HG03354 (cell line): ENCODE measurements at regions not wholly inside any gene's neighbourhood (a gene's known extent, or its start where the extent isn't known, plus 50 kb on each side); places are given as distances from the start of the nearest gene placed in this dataset.
A peak's percentile ranks its signal among the peaks of the same experiment; 100 is the strongest.
"Not testable (repeated sequence)": the region's sequence is repeated elsewhere in the genome, so short reads cannot be mapped to it uniquely, and the experiment has no call there.

Source experiments
- ATAC-seq: cut with Tn5 transposase; IDR thresholded peaks from one replicate; pipeline ENCODE4 v1.9.1; 2021; ENCODE audit warnings: mild to moderate bottlenecking; ENCODE audit not compliant: unreplicated experiment, poor library complexity, severe bottlenecking

GRCh38 chrX:102784550-102784949 lies 64.0 kb downstream of the GPRASP3 start:
- no peak for ATAC-seq

GRCh38 chrX:102787283-102787682 lies 66.7 kb downstream of the GPRASP3 start:
- no peak for ATAC-seq

GRCh38 chrX:102808336-102808735 lies 87.8 kb downstream of the GPRASP3 start:
- no peak for ATAC-seq

DNA sequence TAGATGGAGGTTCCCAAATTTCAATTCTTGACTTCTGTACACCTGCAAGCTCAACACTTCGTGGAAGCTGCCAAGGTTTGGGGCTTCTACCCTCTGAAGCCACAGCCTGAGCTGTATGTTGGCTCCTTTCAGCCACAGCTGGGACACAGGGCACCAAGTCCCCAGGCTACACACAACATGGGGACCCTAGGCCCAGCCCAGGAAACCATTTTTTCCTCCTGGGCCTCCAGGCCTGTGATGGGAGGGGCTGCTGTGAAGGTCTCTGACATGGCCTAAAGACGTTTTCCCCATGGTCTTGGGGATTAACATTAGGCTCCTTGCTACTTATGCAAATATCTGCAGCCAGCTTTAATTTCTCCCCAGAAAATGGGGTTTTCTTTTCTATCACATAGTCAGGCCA lies 97.7 kb downstream of the GPRASP3 start:
- not testable (repeated sequence) for ATAC-seq

DNA sequence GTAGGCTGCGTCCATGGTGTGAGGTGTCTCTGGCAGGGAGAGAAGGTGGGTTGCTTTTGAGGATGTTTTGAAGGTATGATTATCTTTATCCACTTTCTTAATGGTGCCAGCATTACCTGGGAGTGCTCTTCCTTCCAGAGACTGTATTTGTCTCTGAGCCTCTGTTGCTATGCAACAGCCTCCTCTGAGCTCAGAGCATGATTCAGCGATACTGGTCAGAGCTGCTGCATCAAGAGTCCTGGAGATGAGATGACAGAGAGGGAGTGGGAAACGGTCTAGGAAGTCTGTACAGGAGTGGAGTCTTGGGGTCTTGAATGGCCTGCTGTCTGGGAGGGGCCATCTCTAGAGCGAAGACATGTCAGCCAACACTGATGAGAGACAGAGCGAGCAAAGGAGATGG lies 104.4 kb upstream of the RAB40AL start:
- ATAC-seq = no peak

- no peak for ATAC-seq
Observed at GRCh38 chrX:102833136-102833535, 103.9 kb upstream of the RAB40AL start.

GRCh38 chrX:102835504-102836146 lies 101.4 kb upstream of the RAB40AL start:
- ATAC-seq = peak; percentile 60

DNA sequence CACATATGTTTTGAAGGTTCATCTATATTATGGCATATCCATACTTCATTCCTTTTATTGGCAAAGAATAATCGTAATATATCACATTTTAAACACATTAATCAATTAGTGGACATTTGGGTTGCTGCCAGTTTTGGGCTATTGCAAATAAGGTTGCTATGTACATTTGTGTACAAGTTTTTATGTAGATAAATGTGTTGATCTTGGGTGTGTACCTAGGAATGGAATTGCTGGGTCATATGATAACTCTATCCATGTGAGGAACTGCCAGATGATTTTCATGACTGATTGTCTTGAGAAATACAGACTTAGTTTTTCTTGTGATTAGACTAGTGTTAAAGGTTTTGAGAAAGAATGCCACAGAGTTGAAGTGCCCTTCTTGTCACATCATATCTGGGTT lies 99.2 kb upstream of the RAB40AL start:
- no peak for ATAC-seq

- ATAC-seq = no peak
Observed at GRCh38 chrX:102840871-102841705, 96.0 kb upstream of the RAB40AL start.

DNA sequence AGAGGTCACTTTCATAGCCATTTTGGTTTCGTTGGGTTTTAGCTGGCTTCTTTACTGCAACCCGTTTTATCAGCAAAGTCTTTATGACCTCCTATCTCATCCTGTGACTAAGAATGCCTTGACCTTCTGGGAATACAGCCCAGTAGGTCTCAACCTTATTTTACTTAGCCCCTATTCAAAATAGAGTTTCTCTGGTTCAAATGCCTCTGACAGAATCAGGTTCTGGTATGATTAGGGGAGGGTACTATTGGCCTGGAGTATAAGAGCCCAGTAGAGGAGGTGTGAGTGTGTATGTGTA lies 95.4 kb upstream of the RAB40AL start:
- ATAC-seq = no peak

- ATAC-seq = no peak
Observed at GRCh38 chrX:102845020-102845419, 92.1 kb upstream of the RAB40AL start.

DNA sequence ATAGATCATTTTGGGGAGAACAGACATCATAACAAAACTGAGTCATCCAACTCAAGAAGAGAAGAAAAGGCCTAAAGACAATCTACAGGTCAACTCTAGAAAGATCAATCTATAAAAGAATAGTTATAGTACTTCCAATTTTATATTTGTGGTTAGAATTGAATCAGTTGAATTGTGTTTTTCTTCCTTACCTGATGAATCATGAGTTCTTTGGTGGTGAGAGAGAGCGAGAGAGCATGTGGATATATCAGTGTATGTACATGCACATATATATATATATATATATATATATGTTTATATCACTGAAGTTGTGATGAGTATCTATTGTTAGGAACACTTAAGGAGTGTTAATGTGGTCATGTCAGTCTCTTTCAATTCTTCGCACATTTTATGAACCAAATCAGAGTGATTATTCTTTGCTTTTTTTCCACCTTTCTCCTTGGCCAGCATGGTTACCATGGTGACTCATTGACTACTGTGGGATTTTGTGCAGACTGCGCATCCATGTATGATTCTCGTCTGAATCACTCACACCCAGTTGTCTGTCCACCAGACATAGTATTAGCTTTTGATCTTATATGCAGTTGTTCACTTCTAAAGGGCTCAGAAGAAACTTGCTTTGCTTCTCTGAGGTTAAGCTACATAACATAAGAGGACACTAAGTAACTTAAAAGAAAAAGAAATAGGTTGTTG lies 90.4 kb upstream of the RAB40AL start:
- ATAC-seq = no peak

DNA sequence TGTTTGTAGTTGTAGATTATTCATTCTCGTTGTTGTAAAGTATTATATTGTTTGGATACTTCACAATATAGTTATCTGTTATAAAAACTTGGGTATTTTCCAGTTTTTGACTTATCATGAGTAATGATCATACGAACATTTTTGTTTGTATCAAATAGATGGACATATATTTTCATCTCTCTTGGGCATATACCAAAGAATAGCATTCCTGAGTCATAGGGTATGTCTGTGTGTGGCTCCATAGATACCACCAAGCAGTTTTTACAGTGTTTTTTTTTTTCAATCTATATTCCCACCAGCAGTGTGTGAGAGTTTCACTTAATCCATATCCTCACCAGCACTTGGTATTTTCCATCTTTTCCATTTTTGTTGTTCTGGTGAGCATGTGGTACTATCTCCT lies 89.7 kb upstream of the RAB40AL start:
- ATAC-seq = no peak

DNA sequence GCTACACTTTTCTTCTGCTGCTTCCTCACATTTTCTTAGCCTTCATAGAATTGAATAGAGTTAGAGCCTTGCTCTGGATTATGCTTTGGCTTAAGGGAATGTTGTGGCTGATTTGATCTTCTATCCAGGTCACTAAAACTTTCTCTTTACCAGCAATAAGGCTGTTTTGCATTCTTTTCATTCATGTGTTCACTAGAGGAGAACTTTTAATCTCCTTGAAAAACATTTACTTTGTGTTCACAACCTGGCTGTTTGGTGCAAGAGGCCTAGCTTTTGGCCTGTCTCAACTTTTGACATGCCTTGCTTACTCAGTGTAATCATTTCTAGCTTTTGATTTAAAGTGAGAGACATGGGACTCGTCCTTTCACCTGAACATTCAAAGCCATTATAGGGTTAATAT lies 87.7 kb upstream of the RAB40AL start:
- no peak for ATAC-seq

GRCh38 chrX:102858826-102859549 lies 78.1 kb upstream of the RAB40AL start:
- ATAC-seq = not testable (repeated sequence)

GRCh38 chrX:102859550-102859871 lies 77.6 kb upstream of the RAB40AL start:
- no peak for ATAC-seq

DNA sequence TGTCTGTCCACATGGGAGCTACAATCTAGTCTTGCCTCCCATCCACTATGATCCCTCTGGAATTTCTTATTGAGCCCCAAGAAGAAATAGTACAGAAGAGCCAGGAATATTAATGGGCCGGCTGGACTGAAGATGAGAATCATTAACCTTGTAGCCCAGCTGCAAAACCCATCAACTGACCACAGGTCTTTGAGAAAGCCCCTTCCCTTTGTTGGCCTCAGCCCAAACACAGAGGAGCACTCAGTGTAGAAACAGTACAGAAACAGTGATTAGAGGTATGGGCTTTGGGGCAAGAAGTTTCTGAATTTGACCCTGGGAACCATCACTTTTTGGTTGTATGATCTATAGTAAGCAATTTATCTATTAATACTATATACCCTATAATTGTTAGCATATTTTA lies 76.8 kb upstream of the RAB40AL start:
- no peak for ATAC-seq

GRCh38 chrX:102863735-102864134 lies 73.3 kb upstream of the RAB40AL start:
- peak; percentile 97 for ATAC-seq

DNA sequence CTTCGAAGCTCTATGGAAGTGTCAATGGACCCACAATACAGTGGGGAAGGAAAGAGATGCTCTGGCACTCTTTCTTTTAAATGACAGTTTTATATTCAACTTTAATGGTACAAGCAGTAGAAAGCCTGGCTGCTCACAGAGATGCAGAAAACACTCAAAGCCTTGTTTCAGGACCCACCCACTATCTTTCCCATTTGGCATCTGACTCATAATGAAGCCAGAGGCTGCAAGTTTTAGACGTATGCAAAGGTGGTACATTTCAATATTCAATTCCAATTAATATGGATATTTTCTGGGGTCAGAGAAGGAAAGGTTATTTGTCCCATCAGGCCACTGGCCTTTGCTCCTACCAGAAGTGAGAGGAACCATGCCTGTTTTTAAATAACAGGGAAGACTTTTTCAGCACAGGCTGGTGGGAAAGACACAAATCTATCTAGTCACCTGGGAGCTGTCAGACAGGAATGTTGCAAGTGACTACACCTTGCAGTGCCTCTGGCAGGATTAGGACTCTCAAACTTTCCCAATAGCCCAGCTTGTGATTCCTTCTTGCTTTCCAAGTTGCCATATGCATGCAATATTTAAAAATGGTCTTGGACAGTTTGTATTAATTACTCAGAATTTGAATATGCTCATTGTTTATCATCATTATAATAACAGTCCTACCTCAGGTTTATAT lies 70.0 kb upstream of the RAB40AL start:
- ATAC-seq = no peak

- no peak for ATAC-seq
Observed at GRCh38 chrX:102883491-102883890, 53.6 kb upstream of the RAB40AL start.
